ENCODE measurements at regions not wholly inside any gene's neighbourhood (a gene's known extent, or its start where the extent isn't known, plus 50 kb on each side); places are given as distances from the start of the nearest gene placed in this dataset.

GRCh38 chr2:146771531-146771930 lies 1073.3 kb upstream of the ACVR2A start:
- Histone ChIP-seq H3K9me3 (no peaks in the 10 kb centered on the region), H3K27ac (no peak overlapping the region), H3K27me3 (no peaks in the 10 kb centered on the region), H3K36me3 (no peaks in the 10 kb centered on the region), H3K4me3 (no peak overlapping the region), H3K4me1 (no peaks in the 10 kb centered on the region)
- TF ChIP-seq CTCF (IDR thresholded peaks at IDR 0.05): no peak
- intact Hi-C loops (cut with DNase I): no loop called here
- no peak for ATAC-seq
- DNase-seq: no peak

- ATAC-seq: no peak
- no peaks in the 10 kb centered on the region for H3K27me3 ChIP-seq
- intact Hi-C loops (cut with DNase I): no loop called here
Measured at GRCh38 chr2:146764301-146764700, 1080.5 kb upstream of the ACVR2A start.

GRCh38 chr2:146762786-146763185 lies 1082.0 kb upstream of the ACVR2A start:
- H3K4me3 ChIP-seq: no peak overlapping the region
- H3K4me1 ChIP-seq: no peaks in the 10 kb centered on the region
- intact Hi-C loops (cut with DNase I): no loop called here
- H3K36me3 ChIP-seq: no peaks in the 10 kb centered on the region
- no peaks in the 10 kb centered on the region for H3K27me3 ChIP-seq
- no peak overlapping the region for H3K27ac ChIP-seq
- ATAC-seq: peak; percentile 59
- DNase-seq: no peak
- H3K9me3 ChIP-seq: peaks cover 0 to 6% of the 10 kb centered on the region in 2 donors
- no peak for TF ChIP-seq CTCF (IDR thresholded peaks at IDR 0.05)

More at GRCh38 chr2:146764301-146764700, 1080.5 kb upstream of the ACVR2A start:
- Histone ChIP-seq H3K4me1 (no peaks in the 10 kb centered on the region), H3K27ac (no peak overlapping the region), H3K4me3 (no peak overlapping the region), H3K36me3 (no peaks in the 10 kb centered on the region), H3K9me3 (peaks cover 0 to 6% of the 10 kb centered on the region in 2 donors)
- TF ChIP-seq CTCF (IDR thresholded peaks at IDR 0.05): no peak
- no peak for DNase-seq

GRCh38 chr2:146754606-146755005 lies 1090.2 kb upstream of the ACVR2A start:
- H3K27me3 ChIP-seq: no peaks in the 10 kb centered on the region
- no peak overlapping the region for H3K27ac ChIP-seq
- H3K4me3 ChIP-seq: no peak overlapping the region
- ATAC-seq: no peak
- no peaks in the 10 kb centered on the region for H3K4me1 ChIP-seq
- intact Hi-C loops (cut with DNase I): no loop called here
- no peak for DNase-seq
- no peaks in the 10 kb centered on the region for H3K36me3 ChIP-seq
- no peak for TF ChIP-seq CTCF (IDR thresholded peaks at IDR 0.05)
- H3K9me3 ChIP-seq: no peaks in the 10 kb centered on the region

- Histone ChIP-seq H3K27ac (no peak overlapping the region), H3K4me1 (no peaks in the 10 kb centered on the region), H3K4me3 (no peak overlapping the region), H3K9me3 (no peaks in the 10 kb centered on the region), H3K36me3 (no peaks in the 10 kb centered on the region), H3K27me3 (no peaks in the 10 kb centered on the region)
- ATAC-seq (no peak), DNase-seq (no peak)
- intact Hi-C loops (cut with DNase I): no loop called here
- TF ChIP-seq CTCF (IDR thresholded peaks at IDR 0.05): no peak
Measured at GRCh38 chr2:146748046-146748445, 1096.8 kb upstream of the ACVR2A start.

Measured in left lung (tissue), 4 donors.